Smooth muscle cell of the brain vasculature (primary cell): ENCODE measurements at regions not wholly inside any gene's neighbourhood (a gene's known extent, or its start where the extent isn't known, plus 50 kb on each side); places are given as distances from the start of the nearest gene placed in this dataset.

ENCODE experiments used
- DNase-seq: peaks from one replicate; pipeline ENCODE4 v3.0.0-alpha.2; 2012; ENCODE audit warnings: low read depth, low spot score

DNA sequence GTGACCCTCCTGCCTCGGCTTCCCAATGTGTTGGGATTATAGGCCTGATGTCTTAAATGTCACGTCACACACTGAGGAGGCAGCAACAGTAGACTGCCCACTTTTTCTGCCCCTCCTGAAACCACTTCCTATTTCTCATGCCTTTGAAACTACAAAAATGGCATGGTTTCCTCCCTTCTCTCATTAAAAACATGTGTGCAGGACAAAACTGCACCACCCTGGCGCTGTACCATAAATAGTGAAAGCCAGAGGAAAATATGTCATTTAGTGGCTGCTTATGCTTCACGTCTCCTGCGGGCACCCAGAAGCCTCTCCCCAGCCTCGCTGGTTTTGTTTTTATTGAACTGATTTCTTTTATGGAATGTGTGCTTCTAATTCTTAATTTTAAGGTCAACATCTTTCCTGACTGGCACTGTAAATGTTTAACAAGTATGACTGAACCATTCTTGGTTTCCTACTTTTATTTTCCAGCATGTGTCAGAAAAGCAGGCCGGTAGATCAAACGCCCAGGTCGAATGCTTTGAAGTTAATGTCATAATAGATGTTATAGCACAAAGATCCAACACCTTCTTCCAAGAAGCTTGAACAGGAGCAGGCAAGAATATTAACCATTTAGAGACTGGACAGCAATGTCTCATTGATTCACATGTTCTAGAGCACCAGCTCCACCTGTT, 59.6 kb upstream of the C1orf87 start:
- DNase-seq, result no peak

DNA sequence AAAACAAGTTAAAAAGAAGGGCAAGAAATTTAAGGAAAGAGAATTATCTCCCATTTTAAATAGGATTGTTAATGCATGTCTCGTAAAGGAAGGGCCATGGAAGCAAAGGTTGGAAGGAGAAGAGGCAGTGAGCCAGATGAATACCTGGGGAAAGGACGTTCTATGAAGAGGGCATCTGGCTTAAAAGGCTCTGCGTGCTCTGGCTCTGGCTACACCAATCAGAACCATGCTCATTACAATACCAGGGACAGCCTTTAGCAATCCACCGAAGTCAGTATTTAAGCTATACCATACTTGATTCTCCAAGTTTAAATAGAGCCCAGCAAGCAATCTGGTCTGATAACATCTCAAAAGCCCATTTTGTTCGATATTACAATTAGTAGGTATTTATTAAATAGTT, 58.5 kb upstream of the C1orf87 start:
- no peak for DNase-seq

DNA sequence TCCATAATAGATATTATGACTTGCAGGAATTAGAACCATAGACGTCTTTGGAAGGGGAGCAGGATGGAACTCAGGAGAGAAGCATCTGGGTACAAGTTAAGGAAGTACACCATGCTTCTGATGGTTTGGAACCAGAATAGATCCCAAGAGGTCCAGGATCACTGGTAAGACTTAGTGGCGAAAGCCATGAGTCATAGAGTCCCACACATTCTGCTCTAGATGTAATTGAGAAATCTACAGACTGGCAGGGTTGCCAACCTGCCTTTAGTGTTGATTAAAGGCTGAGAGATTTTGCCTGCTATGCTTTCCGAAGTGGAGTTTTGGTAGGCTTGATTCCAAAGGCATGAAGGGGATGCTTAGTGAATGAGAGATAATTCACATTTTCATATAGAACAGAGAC, 57.1 kb upstream of the C1orf87 start:
- DNase-seq, result no peak

DNA sequence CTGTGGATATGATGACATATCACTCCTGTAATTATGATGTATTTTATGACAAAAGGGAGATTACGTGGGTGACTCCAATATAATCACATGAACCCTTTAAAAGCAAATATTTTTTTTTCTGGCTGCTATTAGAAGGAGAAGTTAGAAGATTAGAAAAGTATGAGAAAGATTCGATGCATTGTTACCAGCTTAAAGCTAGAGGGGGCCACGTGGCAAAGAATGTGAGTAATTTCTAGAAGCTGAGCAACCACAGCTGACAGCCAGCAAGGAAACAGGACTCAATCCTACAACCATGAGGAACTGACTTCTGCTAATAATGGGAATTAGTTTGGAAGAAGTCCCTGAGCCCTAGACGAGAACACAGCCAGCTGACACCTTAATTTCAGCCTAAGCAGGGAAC, 56.3 kb upstream of the C1orf87 start:
- no peak for DNase-seq

DNA sequence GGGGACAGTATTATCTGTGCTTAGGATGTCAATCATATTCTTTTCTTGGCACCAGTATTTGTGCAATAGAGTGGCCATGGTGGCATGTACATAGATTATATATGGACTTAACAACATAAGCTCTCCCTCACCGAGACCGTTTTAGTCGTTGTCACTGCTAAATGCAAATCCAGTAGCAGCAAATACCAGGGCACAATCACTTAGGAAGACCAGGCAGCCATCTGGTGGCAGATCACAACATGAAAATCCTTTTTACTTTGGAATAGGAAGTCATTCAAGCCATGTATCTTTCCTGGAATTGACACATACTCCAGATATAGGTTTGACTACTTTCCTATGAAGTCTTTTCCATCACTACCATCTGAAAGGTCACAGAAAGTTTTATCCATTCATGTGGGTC, 53.2 kb upstream of the C1orf87 start:
- DNase-seq, result no peak
